ENCODE measurements at regions not wholly inside any gene's neighbourhood (a gene's known extent, or its start where the extent isn't known, plus 50 kb on each side); places are given as distances from the start of the nearest gene placed in this dataset.

DNA sequence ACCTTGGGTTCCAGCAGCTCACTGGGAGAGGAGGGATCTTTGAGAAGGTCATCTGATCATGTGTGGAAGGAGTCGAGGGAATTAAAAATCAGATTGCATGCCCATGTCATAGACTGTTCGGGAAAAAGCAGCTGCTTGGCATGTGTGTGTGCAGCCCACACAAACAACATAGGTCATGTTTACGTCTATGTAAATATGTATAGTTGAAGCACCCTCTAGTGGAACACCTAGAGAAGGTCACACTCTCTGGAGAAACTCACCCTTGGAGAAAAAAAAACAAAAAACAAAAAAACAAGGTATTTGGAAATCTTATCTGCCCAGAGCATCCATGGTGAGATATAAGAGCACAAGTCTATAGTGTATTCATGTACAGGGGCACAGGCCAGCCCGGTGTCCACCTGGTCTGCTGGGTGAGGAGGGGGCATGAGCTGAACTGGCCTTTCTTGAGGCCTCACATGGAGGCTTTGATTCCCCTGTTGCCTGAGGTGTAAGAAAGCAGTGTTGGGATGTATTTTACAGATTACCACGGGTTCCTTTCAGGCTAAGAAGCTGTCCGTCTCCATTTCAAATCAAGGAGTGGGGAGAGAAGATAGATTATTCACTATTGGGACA, 98.0 kb downstream of the NPY start:
- TF ChIP-seq, protein P1, sequence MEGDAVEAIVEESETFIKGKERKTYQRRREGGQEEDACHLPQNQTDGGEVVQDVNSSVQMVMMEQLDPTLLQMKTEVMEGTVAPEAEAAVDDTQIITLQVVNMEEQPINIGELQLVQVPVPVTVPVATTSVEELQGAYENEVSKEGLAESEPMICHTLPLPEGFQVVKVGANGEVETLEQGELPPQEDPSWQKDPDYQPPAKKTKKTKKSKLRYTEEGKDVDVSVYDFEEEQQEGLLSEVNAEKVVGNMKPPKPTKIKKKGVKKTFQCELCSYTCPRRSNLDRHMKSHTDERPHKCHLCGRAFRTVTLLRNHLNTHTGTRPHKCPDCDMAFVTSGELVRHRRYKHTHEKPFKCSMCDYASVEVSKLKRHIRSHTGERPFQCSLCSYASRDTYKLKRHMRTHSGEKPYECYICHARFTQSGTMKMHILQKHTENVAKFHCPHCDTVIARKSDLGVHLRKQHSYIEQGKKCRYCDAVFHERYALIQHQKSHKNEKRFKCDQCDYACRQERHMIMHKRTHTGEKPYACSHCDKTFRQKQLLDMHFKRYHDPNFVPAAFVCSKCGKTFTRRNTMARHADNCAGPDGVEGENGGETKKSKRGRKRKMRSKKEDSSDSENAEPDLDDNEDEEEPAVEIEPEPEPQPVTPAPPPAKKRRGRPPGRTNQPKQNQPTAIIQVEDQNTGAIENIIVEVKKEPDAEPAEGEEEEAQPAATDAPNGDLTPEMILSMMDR (conservative IDR thresholded peaks at IDR 0.05; ENCODE audit: low read depth, low read length): peak; percentile 71
- TF ChIP-seq EZH2 (IDR thresholded peaks at IDR 0.05; ENCODE audit: low read length, unreplicated experiment): no peak

Data from PC-3 (cell line).